ENCODE measurements at regions not wholly inside any gene's neighbourhood (a gene's known extent, or its start where the extent isn't known, plus 50 kb on each side); places are given as distances from the start of the nearest gene placed in this dataset.

- Histone ChIP-seq H3K79me2 (ENCODE audit: low read length) (no peaks in the 10 kb centered on the region), H3K4me1 (ENCODE audit: low read length) (no peaks in the 10 kb centered on the region), H3K27ac (ENCODE audit: low read length) (no peak overlapping the region), H3F3A (ENCODE audit: insufficient read depth, low read length) (no peaks in the 10 kb centered on the region), H3K9ac (ENCODE audit: low read length) (no peak overlapping the region), H4K20me1 (ENCODE audit: insufficient read depth, low read length) (no peaks in the 10 kb centered on the region), H3K4me3 (ENCODE audit: low read length) (no peak overlapping the region), H3K9me2 (replicated peaks; ENCODE audit: insufficient read depth, low read length) (no peaks in the 10 kb centered on the region), H2AFZ (ENCODE audit: low read length) (no peak overlapping the region), H3K36me3 (replicated peaks; ENCODE audit: insufficient read depth, low read length) (no peaks in the 10 kb centered on the region), H3K9me3 (replicated peaks; ENCODE audit: insufficient read depth, low read length) (no peaks in the 10 kb centered on the region), H3K4me2 (ENCODE audit: low read depth, low read length) (no peak overlapping the region), H3K27me3 (replicated peaks; ENCODE audit: insufficient read depth, low read length) (no peaks in the 10 kb centered on the region)
- no peak for TF ChIP-seq CTCF (IDR thresholded peaks at IDR 0.05; ENCODE audit: low read length)
- TF ChIP-seq EZH2phosphoT487 (IDR thresholded peaks at IDR 0.05; ENCODE audit: low read length): no peak
- TF ChIP-seq EZH2 (optimal IDR thresholded peaks at IDR 0.05; ENCODE audit: low read depth, low read length): no peak
- no peak for DNase-seq
These were observed 144.3 kb upstream of the PFN2 start for GRCh38 chr3:150114873-150115540.

DNA sequence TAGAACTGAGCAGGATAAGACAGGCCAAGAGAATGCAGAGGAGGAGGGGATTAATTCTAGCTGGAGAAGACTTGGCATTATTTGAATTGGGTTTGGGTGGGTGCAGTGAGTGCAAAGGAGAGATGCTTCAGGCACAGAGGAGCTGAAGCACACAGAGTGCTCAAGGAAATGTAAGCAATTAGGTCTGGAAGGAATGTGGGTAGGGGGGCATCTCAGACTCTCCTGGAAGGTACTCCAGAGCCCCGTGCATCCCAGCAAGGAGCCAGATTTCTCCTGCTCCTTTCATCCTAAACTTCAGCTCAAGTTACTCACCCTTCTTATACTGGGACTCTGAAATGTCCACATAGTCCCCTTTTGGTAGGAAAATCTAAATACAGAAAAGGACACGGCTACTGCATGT, 143.6 kb upstream of the PFN2 start:
- no peak overlapping the region for H2AFZ ChIP-seq (ENCODE audit: low read length)
- no peaks in the 10 kb centered on the region for H3K9me3 ChIP-seq (replicated peaks; ENCODE audit: insufficient read depth, low read length)
- H3K27me3 ChIP-seq (replicated peaks; ENCODE audit: insufficient read depth, low read length): no peaks in the 10 kb centered on the region
- H3K36me3 ChIP-seq (replicated peaks; ENCODE audit: insufficient read depth, low read length): no peaks in the 10 kb centered on the region
- DNase-seq: no peak
- H3K4me1 ChIP-seq (ENCODE audit: low read length): no peaks in the 10 kb centered on the region
- H3K4me2 ChIP-seq (ENCODE audit: low read depth, low read length): no peak overlapping the region
- no peak for TF ChIP-seq EZH2phosphoT487 (IDR thresholded peaks at IDR 0.05; ENCODE audit: low read length)
- no peak for TF ChIP-seq EZH2 (optimal IDR thresholded peaks at IDR 0.05; ENCODE audit: low read depth, low read length)
- TF ChIP-seq CTCF (IDR thresholded peaks at IDR 0.05; ENCODE audit: low read length): no peak
- no peak overlapping the region for H3K4me3 ChIP-seq (ENCODE audit: low read length)
- H3K9ac ChIP-seq (ENCODE audit: low read length): no peak overlapping the region
- no peak overlapping the region for H3K27ac ChIP-seq (ENCODE audit: low read length)
- no peaks in the 10 kb centered on the region for H3F3A ChIP-seq (ENCODE audit: insufficient read depth, low read length)
- H3K79me2 ChIP-seq (ENCODE audit: low read length): no peaks in the 10 kb centered on the region
- no peaks in the 10 kb centered on the region for H3K9me2 ChIP-seq (replicated peaks; ENCODE audit: insufficient read depth, low read length)
- H4K20me1 ChIP-seq (ENCODE audit: insufficient read depth, low read length): no peaks in the 10 kb centered on the region

DNA sequence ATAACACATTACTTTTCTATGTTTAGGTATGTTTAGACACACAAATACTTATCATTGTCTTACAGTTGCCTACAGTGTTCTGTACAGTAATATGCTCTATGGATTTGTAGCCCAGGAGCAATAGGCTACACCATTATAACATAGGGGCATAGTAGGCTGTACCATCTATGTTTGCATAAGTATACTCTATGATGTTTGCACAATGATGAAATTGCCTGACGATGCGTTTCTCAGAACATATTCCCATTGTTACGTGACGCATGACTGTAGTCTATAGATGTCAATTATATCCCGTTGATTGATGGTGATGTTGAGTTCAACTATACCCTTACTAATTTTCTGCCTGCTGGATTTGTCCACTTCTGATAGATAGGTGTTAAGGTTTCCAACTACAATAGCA, 139.4 kb upstream of the PFN2 start:
- DNase-seq: no peak
- TF ChIP-seq EZH2phosphoT487 (IDR thresholded peaks at IDR 0.05; ENCODE audit: low read length) (no peak), CTCF (IDR thresholded peaks at IDR 0.05; ENCODE audit: low read length) (no peak), EZH2 (optimal IDR thresholded peaks at IDR 0.05; ENCODE audit: low read depth, low read length) (no peak)
- Histone ChIP-seq H3K4me2 (ENCODE audit: low read depth, low read length) (no peak overlapping the region), H3K9ac (ENCODE audit: low read length) (no peak overlapping the region), H3K27me3 (replicated peaks; ENCODE audit: insufficient read depth, low read length) (no peaks in the 10 kb centered on the region), H2AFZ (ENCODE audit: low read length) (no peak overlapping the region), H3K9me2 (replicated peaks; ENCODE audit: insufficient read depth, low read length) (no peaks in the 10 kb centered on the region), H3K4me1 (ENCODE audit: low read length) (no peaks in the 10 kb centered on the region), H4K20me1 (ENCODE audit: insufficient read depth, low read length) (no peaks in the 10 kb centered on the region), H3K4me3 (ENCODE audit: low read length) (no peak overlapping the region), H3K36me3 (replicated peaks; ENCODE audit: insufficient read depth, low read length) (no peaks in the 10 kb centered on the region), H3K79me2 (ENCODE audit: low read length) (no peaks in the 10 kb centered on the region), H3K27ac (ENCODE audit: low read length) (no peak overlapping the region), H3K9me3 (replicated peaks; ENCODE audit: insufficient read depth, low read length) (no peaks in the 10 kb centered on the region), H3F3A (ENCODE audit: insufficient read depth, low read length) (no peaks in the 10 kb centered on the region)
